ENCODE measurements at regions not wholly inside any gene's neighbourhood (a gene's known extent, or its start where the extent isn't known, plus 50 kb on each side); places are given as distances from the start of the nearest gene placed in this dataset.

DNA sequence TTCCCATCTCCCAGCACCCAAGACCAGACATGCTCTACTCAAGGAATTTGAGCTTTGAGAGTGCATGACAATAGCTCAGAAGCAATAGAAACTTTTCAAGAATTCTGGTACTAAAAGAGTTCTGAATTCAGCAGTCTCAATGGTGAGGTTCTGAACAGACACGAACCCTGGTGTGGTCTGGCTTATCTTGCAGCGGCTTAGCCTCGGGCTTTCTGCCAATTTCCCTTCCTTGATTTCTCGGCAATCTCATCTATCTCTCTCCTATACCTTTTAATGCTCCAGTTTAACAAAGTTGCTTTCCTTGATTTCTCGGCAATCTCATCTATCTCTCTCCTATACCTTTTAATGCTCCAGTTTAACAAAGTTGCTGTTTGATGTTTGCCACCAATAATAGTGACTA is 174.6 kb downstream of the SPRY2 start:
- in situ Hi-C loops (cut with MboI) (no loop called here), intact Hi-C loops (cut with micrococcal nuclease; ENCODE audit: unreplicated experiment) (no loop called here)
- Histone ChIP-seq H4K20me1 (ENCODE audit: control insufficient read depth, insufficient read depth) (no peaks in the 10 kb centered on the region), H2AFZ (ENCODE audit: control insufficient read depth, low read depth, low read length) (no peak overlapping the region), H3K27ac (ENCODE audit: control insufficient read depth, insufficient read depth) (no peak overlapping the region), H3K36me3 (ENCODE audit: control insufficient read depth in 2 of 2, insufficient read depth in 2 of 2, low read length in 1 of 2) (no peaks in the 10 kb centered on the region), H3K79me2 (ENCODE audit: control insufficient read depth, insufficient read depth, low read length) (no peaks in the 10 kb centered on the region), H3K4me2 (ENCODE audit: control insufficient read depth, insufficient read depth) (no peak overlapping the region), H3K4me1 (ENCODE audit: control insufficient read depth, insufficient read depth, low read length) (no peaks in the 10 kb centered on the region), H3K9me3 (replicated peaks; ENCODE audit: control insufficient read depth, insufficient read depth, low read length) (no peaks in the 10 kb centered on the region), H3K9ac (ENCODE audit: control insufficient read depth, insufficient read depth, low read length) (no peak overlapping the region), H3K4me3 (no peak overlapping the region), H3K27me3 (replicated peaks in 1 of 2; ENCODE audit: control insufficient read depth in 2 of 2, insufficient read depth in 2 of 2, low read length in 1 of 2) (no peaks in the 10 kb centered on the region)
- 2% methylated on average over 5 of the region's 5 CpGs for WGBS (ENCODE audit: insufficient coverage, insufficient replicate concordance, low lambda C conversion rate, missing lambda C conversion rate)
- BruUV-seq (replicated peaks), result no TSS peak
- ChIA-PET POLR2A (no interaction called here), SMC1A (ENCODE audit: uncharacterized antibody, unreplicated experiment) (interaction anchor here (1.4 kb wide), 1 partner anchor 69 kb away, joined by 3 read pairs; no protein-coding TSS in a partner anchor), RAD21 (ENCODE audit: unreplicated experiment) (no interaction called here), CTCF (no interaction called here)
- no peak for TF ChIP-seq FOXM1 (IDR thresholded peaks at IDR 0.05; ENCODE audit: low read depth, low read length)
- no peak for TF ChIP-seq STAT1 (conservative IDR thresholded peaks at IDR 0.05)
- TF ChIP-seq, protein P1, sequence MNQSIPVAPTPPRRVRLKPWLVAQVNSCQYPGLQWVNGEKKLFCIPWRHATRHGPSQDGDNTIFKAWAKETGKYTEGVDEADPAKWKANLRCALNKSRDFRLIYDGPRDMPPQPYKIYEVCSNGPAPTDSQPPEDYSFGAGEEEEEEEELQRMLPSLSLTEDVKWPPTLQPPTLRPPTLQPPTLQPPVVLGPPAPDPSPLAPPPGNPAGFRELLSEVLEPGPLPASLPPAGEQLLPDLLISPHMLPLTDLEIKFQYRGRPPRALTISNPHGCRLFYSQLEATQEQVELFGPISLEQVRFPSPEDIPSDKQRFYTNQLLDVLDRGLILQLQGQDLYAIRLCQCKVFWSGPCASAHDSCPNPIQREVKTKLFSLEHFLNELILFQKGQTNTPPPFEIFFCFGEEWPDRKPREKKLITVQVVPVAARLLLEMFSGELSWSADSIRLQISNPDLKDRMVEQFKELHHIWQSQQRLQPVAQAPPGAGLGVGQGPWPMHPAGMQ (IDR thresholded peaks at IDR 0.05; ENCODE audit: borderline replicate concordance), result no peak
- no peak for TF ChIP-seq NFIC (IDR thresholded peaks at IDR 0.05; ENCODE audit: low read depth, low read length)
- TF ChIP-seq BHLHE40 (IDR thresholded peaks at IDR 0.05; ENCODE audit: borderline replicate concordance in 1 of 2, low read depth in 2 of 2, low read length in 1 of 2), result no peak
- no peak for TF ChIP-seq PAX5 (IDR thresholded peaks at IDR 0.05; ENCODE audit: borderline replicate concordance, low read depth, low read length)
- no peak for TF ChIP-seq RAD51 (IDR thresholded peaks at IDR 0.05)
- TF ChIP-seq ATF7 (IDR thresholded peaks at IDR 0.05; ENCODE audit: low read depth), result no peak
- TF ChIP-seq, protein P2, sequence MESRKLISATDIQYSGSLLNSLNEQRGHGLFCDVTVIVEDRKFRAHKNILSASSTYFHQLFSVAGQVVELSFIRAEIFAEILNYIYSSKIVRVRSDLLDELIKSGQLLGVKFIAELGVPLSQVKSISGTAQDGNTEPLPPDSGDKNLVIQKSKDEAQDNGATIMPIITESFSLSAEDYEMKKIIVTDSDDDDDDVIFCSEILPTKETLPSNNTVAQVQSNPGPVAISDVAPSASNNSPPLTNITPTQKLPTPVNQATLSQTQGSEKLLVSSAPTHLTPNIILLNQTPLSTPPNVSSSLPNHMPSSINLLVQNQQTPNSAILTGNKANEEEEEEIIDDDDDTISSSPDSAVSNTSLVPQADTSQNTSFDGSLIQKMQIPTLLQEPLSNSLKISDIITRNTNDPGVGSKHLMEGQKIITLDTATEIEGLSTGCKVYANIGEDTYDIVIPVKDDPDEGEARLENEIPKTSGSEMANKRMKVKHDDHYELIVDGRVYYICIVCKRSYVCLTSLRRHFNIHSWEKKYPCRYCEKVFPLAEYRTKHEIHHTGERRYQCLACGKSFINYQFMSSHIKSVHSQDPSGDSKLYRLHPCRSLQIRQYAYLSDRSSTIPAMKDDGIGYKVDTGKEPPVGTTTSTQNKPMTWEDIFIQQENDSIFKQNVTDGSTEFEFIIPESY (IDR thresholded peaks at IDR 0.05), result no peak
- no peak for TF ChIP-seq RCOR1 (conservative IDR thresholded peaks at IDR 0.05; ENCODE audit: low read depth, low read length)
- TF ChIP-seq POLR2AphosphoS2 (IDR thresholded peaks at IDR 0.05; ENCODE audit: low read depth, low read length), result no peak
- TF ChIP-seq PML (IDR thresholded peaks at IDR 0.05; ENCODE audit: low read length), result no peak
- TF ChIP-seq, protein P3, sequence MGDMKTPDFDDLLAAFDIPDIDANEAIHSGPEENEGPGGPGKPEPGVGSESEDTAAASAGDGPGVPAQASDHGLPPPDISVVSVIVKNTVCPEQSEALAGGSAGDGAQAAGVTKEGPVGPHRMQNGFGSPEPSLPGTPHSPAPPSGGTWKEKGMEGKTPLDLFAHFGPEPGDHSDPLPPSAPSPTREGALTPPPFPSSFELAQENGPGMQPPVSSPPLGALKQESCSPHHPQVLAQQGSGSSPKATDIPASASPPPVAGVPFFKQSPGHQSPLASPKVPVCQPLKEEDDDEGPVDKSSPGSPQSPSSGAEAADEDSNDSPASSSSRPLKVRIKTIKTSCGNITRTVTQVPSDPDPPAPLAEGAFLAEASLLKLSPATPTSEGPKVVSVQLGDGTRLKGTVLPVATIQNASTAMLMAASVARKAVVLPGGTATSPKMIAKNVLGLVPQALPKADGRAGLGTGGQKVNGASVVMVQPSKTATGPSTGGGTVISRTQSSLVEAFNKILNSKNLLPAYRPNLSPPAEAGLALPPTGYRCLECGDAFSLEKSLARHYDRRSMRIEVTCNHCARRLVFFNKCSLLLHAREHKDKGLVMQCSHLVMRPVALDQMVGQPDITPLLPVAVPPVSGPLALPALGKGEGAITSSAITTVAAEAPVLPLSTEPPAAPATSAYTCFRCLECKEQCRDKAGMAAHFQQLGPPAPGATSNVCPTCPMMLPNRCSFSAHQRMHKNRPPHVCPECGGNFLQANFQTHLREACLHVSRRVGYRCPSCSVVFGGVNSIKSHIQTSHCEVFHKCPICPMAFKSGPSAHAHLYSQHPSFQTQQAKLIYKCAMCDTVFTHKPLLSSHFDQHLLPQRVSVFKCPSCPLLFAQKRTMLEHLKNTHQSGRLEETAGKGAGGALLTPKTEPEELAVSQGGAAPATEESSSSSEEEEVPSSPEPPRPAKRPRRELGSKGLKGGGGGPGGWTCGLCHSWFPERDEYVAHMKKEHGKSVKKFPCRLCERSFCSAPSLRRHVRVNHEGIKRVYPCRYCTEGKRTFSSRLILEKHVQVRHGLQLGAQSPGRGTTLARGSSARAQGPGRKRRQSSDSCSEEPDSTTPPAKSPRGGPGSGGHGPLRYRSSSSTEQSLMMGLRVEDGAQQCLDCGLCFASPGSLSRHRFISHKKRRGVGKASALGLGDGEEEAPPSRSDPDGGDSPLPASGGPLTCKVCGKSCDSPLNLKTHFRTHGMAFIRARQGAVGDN (IDR thresholded peaks at IDR 0.05), result no peak
- TF ChIP-seq, protein P4, sequence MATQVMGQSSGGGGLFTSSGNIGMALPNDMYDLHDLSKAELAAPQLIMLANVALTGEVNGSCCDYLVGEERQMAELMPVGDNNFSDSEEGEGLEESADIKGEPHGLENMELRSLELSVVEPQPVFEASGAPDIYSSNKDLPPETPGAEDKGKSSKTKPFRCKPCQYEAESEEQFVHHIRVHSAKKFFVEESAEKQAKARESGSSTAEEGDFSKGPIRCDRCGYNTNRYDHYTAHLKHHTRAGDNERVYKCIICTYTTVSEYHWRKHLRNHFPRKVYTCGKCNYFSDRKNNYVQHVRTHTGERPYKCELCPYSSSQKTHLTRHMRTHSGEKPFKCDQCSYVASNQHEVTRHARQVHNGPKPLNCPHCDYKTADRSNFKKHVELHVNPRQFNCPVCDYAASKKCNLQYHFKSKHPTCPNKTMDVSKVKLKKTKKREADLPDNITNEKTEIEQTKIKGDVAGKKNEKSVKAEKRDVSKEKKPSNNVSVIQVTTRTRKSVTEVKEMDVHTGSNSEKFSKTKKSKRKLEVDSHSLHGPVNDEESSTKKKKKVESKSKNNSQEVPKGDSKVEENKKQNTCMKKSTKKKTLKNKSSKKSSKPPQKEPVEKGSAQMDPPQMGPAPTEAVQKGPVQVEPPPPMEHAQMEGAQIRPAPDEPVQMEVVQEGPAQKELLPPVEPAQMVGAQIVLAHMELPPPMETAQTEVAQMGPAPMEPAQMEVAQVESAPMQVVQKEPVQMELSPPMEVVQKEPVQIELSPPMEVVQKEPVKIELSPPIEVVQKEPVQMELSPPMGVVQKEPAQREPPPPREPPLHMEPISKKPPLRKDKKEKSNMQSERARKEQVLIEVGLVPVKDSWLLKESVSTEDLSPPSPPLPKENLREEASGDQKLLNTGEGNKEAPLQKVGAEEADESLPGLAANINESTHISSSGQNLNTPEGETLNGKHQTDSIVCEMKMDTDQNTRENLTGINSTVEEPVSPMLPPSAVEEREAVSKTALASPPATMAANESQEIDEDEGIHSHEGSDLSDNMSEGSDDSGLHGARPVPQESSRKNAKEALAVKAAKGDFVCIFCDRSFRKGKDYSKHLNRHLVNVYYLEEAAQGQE (IDR thresholded peaks at IDR 0.05; ENCODE audit: low read depth, low read length), result no peak
- TF ChIP-seq ZNF217 (IDR thresholded peaks at IDR 0.05), result no peak
- no peak for TF ChIP-seq ZZZ3 (IDR thresholded peaks at IDR 0.05; ENCODE audit: control insufficient read depth, insufficient read length, low read depth)
- ATAC-seq (no peak), FAIRE-seq (no peak), DNase-seq (ENCODE audit: low read depth, low spot score) (no peak)

Data from GM12878 (cell line).